Pancreas (tissue), 10 donors: ENCODE measurements at regions not wholly inside any gene's neighbourhood (a gene's known extent, or its start where the extent isn't known, plus 50 kb on each side); places are given as distances from the start of the nearest gene placed in this dataset.

Experiments
- ATAC-seq, 4 donors: fragments of 200-7000 bp; cut with Tn5 transposase; one replicate each; pipeline versions ENCODE4 v1.8.0 to v1.9.1; 2020; ENCODE audit warnings: mild to moderate bottlenecking in 4 of 4, moderate library complexity in 4 of 4
- DNase-seq, 6 donors: peaks; one replicate each; pipeline ENCODE4 v3.0.0-alpha.2; 2020
- FAIRE-seq: peaks from 2 replicates; lab custom pipeline; 2012; peaks lifted over from hg19 to GRCh38; lab: Jason Lieb, UNC
- H3K27ac ChIP-seq, 4 donors: fragments of 200-600 bp; sonication (generic); 1 replicate in 3 of 4; 2 replicates in 1 of 4; pipeline versions ENCODE4 v1.5.0 to v1.8.0; 2020
- H3K27me3 ChIP-seq, 4 donors: fragments of 200-600 bp; one replicate each; pipeline ENCODE4 v1.8.0; 2021
- H3K36me3 ChIP-seq, 3 donors: fragments of 200-600 bp; sonication (generic) in 1 of 3; one replicate each; pipeline versions ENCODE4 v1.5.0 to v1.8.0; 2020 to 2021
- H3K4me1 ChIP-seq, 3 donors: fragments of 200-600 bp; one replicate each; pipeline ENCODE4 v1.8.0; 2021
- H3K4me3 ChIP-seq, 4 donors: fragments of 200-600 bp; sonication (generic) in 2 of 4; one replicate each; pipeline versions ENCODE4 v1.5.0 to v1.8.0; 2020 to 2021
- H3K9me3 ChIP-seq, 4 donors: fragments of 200-600 bp; one replicate each; pipeline ENCODE4 v1.8.0; 2021
- CTCF ChIP-seq, 4 donors: fragments of 200-600 bp; sonication (generic) in 3 of 4; IDR thresholded peaks; one replicate each; pipeline versions ENCODE4 v1.5.0 to v1.8.0; 2021; ENCODE audit warnings: antibody characterized with exemption in 4 of 4
- WGBS, 2 donors: extraction: QIAGEN DNeasy Blood & Tissue Kit; methylation state at CpG; one replicate each; pipeline ENCODE4 v1.1.7; 2013; 5-methylcytosine and 5-hydroxymethylcytosine counted together
- intact Hi-C, 3 donors: fragments of 100-400 bp; cut with DNase I; formaldehyde crosslinking; loops; one replicate each; pipeline versions ENCODE4 v1.11.1 to v1.14.2; 2022
- donor health status: healthy with polysubstance abuse.
- donor health status: DM: no; HTN: no; CAD: no; lungs with moderate emphysema.
- donor health status: DM: no; HTN: no; CAD: no.
- donor health status: control.
- donor health status: control.
- donor health status: Bipolar disorder and iron deficiency.
- donor health status: DM: yes; HTN: yes; CAD: no.
- donor health status: DM: no; HTN: no; CAD: no.
- donor health status: DM: no; HTN: no; CAD: no.
- donor health status: DM: yes; HTN: yes; CAD: no.

- no peak for TF ChIP-seq CTCF (IDR thresholded peaks at IDR 0.05)
- intact Hi-C loops = no loop called here
- no peak overlapping the region for H3K4me3 ChIP-seq
- ATAC-seq (no peak), FAIRE-seq (no peak), DNase-seq (no peak)
- no peak overlapping the region for H3K27ac ChIP-seq
- H3K27me3 ChIP-seq = no peaks in the 10 kb centered on the region
- 76 to 87% methylated on average over 5 of the region's 5 CpGs for WGBS, 2 donors
- H3K9me3 ChIP-seq = no peaks in the 10 kb centered on the region
- H3K4me1 ChIP-seq = no peaks in the 10 kb centered on the region
- H3K36me3 ChIP-seq = no peaks in the 10 kb centered on the region
Observed at GRCh38 chr2:183267148-183267827, 143.0 kb downstream of the NUP35 start.

GRCh38 chr2:183269956-183270355, 145.7 kb downstream of the NUP35 start:
- Histone ChIP-seq H3K9me3 (no peaks in the 10 kb centered on the region), H3K4me1 (no peaks in the 10 kb centered on the region), H3K27me3 (no peaks in the 10 kb centered on the region), H3K4me3 (no peak overlapping the region), H3K36me3 (no peaks in the 10 kb centered on the region), H3K27ac (no peak overlapping the region)
- intact Hi-C loops = no loop called here
- no peak for FAIRE-seq
- 48 to 58% methylated on average over 4 of the region's 4 CpGs for WGBS, 2 donors
- no peak for TF ChIP-seq CTCF (IDR thresholded peaks at IDR 0.05)
- no peak for DNase-seq
- no peak for ATAC-seq

- 77 to 83% methylated on average over 2 of the region's 2 CpGs for WGBS, 2 donors
- H3K4me3 ChIP-seq = no peak overlapping the region
- H3K27ac ChIP-seq = no peak overlapping the region
- no peaks in the 10 kb centered on the region for H3K36me3 ChIP-seq
- no peaks in the 10 kb centered on the region for H3K4me1 ChIP-seq
- no peak for FAIRE-seq
- intact Hi-C loops = no loop called here
- no peaks in the 10 kb centered on the region for H3K9me3 ChIP-seq
- no peak for ATAC-seq
- no peak for TF ChIP-seq CTCF (IDR thresholded peaks at IDR 0.05)
- DNase-seq = no peak
- H3K27me3 ChIP-seq = no peaks in the 10 kb centered on the region
Observed at GRCh38 chr2:183283209-183283608, 159.0 kb downstream of the NUP35 start.

GRCh38 chr2:183284606-183285005, 160.4 kb downstream of the NUP35 start:
- Histone ChIP-seq H3K4me3 (no peak overlapping the region), H3K4me1 (no peaks in the 10 kb centered on the region), H3K27me3 (no peaks in the 10 kb centered on the region), H3K36me3 (no peaks in the 10 kb centered on the region), H3K9me3 (no peaks in the 10 kb centered on the region), H3K27ac (no peak overlapping the region)
- no peak for ATAC-seq
- no peak for DNase-seq
- no peak for TF ChIP-seq CTCF (IDR thresholded peaks at IDR 0.05)
- no peak for FAIRE-seq
- intact Hi-C loops = no loop called here

- no peaks in the 10 kb centered on the region for H3K4me1 ChIP-seq
- no peaks in the 10 kb centered on the region for H3K36me3 ChIP-seq
- intact Hi-C loops = no loop called here
- 86 to 89% methylated on average over 2 of the region's 2 CpGs for WGBS, 2 donors
- no peak for TF ChIP-seq CTCF (IDR thresholded peaks at IDR 0.05)
- no peaks in the 10 kb centered on the region for H3K27me3 ChIP-seq
- no peaks in the 10 kb centered on the region for H3K9me3 ChIP-seq
- H3K27ac ChIP-seq = no peak overlapping the region
- DNase-seq (no peak), FAIRE-seq (no peak), ATAC-seq (no peak)
- no peak overlapping the region for H3K4me3 ChIP-seq
Observed at GRCh38 chr2:183291436-183291835, 167.2 kb downstream of the NUP35 start.
